Activated naive CD4-positive, alpha-beta T cell treated with anti-CD3 and anti-CD28 coated beads, Interleukin-2, amount 50 U/mL, for 24 hours (primary cell): ENCODE measurements at regions not wholly inside any gene's neighbourhood (a gene's known extent, or its start where the extent isn't known, plus 50 kb on each side); places are given as distances from the start of the nearest gene placed in this dataset.

Experiments
- H3K27ac Mint-ChIP-seq: one replicate; pipeline ENCODE4 v1.8.0; 2021; ENCODE audit warnings: mild to moderate bottlenecking, mixed read lengths
- H3K27me3 Mint-ChIP-seq: one replicate; pipeline ENCODE4 v1.8.0; 2021; ENCODE audit warnings: mixed read lengths
- H3K36me3 Mint-ChIP-seq: one replicate; pipeline ENCODE4 v1.8.0; 2021; ENCODE audit warnings: mixed read lengths
- H3K4me1 Mint-ChIP-seq: one replicate; pipeline ENCODE4 v1.8.0; 2021; ENCODE audit warnings: mixed read lengths
- H3K4me3 Mint-ChIP-seq: one replicate; pipeline ENCODE4 v1.8.0; 2021; ENCODE audit warnings: mild to moderate bottlenecking, mixed read lengths
- H3K9me3 Mint-ChIP-seq: one replicate; pipeline ENCODE4 v1.8.0; 2021; ENCODE audit warnings: mixed read lengths

GRCh38 chr1:4586611-4587160 is 67.7 kb upstream of the AJAP1 start:
- Mint-ChIP-seq H3K4me3 (no peak overlapping the region), H3K36me3 (no peaks in the 10 kb centered on the region), H3K27ac (no peak overlapping the region), H3K9me3 (no peaks in the 10 kb centered on the region), H3K4me1 (no peaks in the 10 kb centered on the region), H3K27me3 (peaks cover 34% of the 10 kb centered on the region)

- Mint-ChIP-seq H3K27ac (no peak overlapping the region), H3K4me1 (no peaks in the 10 kb centered on the region), H3K27me3 (peaks cover 33% of the 10 kb centered on the region), H3K36me3 (no peaks in the 10 kb centered on the region), H3K4me3 (no peak overlapping the region), H3K9me3 (no peaks in the 10 kb centered on the region)
These were observed 66.7 kb upstream of the AJAP1 start for GRCh38 chr1:4587721-4588120.

GRCh38 chr1:4590756-4591155 is 63.7 kb upstream of the AJAP1 start:
- Mint-ChIP-seq H3K9me3 (no peaks in the 10 kb centered on the region), H3K27me3 (peaks cover 13% of the 10 kb centered on the region), H3K4me1 (no peaks in the 10 kb centered on the region), H3K27ac (no peak overlapping the region), H3K36me3 (no peaks in the 10 kb centered on the region), H3K4me3 (no peak overlapping the region)

- Mint-ChIP-seq H3K27ac (no peak overlapping the region), H3K36me3 (no peaks in the 10 kb centered on the region), H3K4me1 (no peaks in the 10 kb centered on the region), H3K4me3 (no peak overlapping the region), H3K27me3 (peaks cover 6% of the 10 kb centered on the region), H3K9me3 (no peaks in the 10 kb centered on the region)
These were observed 62.5 kb upstream of the AJAP1 start for GRCh38 chr1:4591926-4592325.

- no peaks in the 10 kb centered on the region for H3K4me1 Mint-ChIP-seq
- H3K27ac Mint-ChIP-seq: no peak overlapping the region
- H3K4me3 Mint-ChIP-seq: no peak overlapping the region
These were observed 61.3 kb upstream of the AJAP1 start for GRCh38 chr1:4593106-4593505.

GRCh38 chr1:4594286-4594991 is 60.0 kb upstream of the AJAP1 start:
- no peaks in the 10 kb centered on the region for H3K27me3 Mint-ChIP-seq
- no peak overlapping the region for H3K4me3 Mint-ChIP-seq
- no peak overlapping the region for H3K27ac Mint-ChIP-seq
- no peaks in the 10 kb centered on the region for H3K4me1 Mint-ChIP-seq
- H3K9me3 Mint-ChIP-seq: no peaks in the 10 kb centered on the region
- H3K36me3 Mint-ChIP-seq: no peaks in the 10 kb centered on the region

More at GRCh38 chr1:4593106-4593505, 61.3 kb upstream of the AJAP1 start:
- Mint-ChIP-seq H3K9me3 (no peaks in the 10 kb centered on the region), H3K36me3 (no peaks in the 10 kb centered on the region), H3K27me3 (peaks cover under 1% of the 10 kb centered on the region)

- Mint-ChIP-seq H3K27ac (no peak overlapping the region), H3K4me1 (no peaks in the 10 kb centered on the region), H3K27me3 (no peaks in the 10 kb centered on the region), H3K9me3 (no peaks in the 10 kb centered on the region), H3K36me3 (no peaks in the 10 kb centered on the region), H3K4me3 (no peak overlapping the region)
These were observed 58.8 kb upstream of the AJAP1 start for GRCh38 chr1:4595341-4596225.

GRCh38 chr1:4596486-4596885 is 57.9 kb upstream of the AJAP1 start:
- Mint-ChIP-seq H3K27me3 (no peaks in the 10 kb centered on the region), H3K27ac (no peak overlapping the region), H3K36me3 (no peaks in the 10 kb centered on the region), H3K4me3 (no peak overlapping the region), H3K4me1 (no peaks in the 10 kb centered on the region), H3K9me3 (no peaks in the 10 kb centered on the region)

GRCh38 chr1:4597020-4597419 is 57.4 kb upstream of the AJAP1 start:
- Mint-ChIP-seq H3K4me3 (no peak overlapping the region), H3K27ac (no peak overlapping the region), H3K27me3 (no peaks in the 10 kb centered on the region), H3K9me3 (no peaks in the 10 kb centered on the region), H3K4me1 (no peaks in the 10 kb centered on the region), H3K36me3 (no peaks in the 10 kb centered on the region)

- Mint-ChIP-seq H3K27me3 (no peaks in the 10 kb centered on the region), H3K27ac (no peak overlapping the region), H3K9me3 (no peaks in the 10 kb centered on the region), H3K4me1 (no peaks in the 10 kb centered on the region), H3K4me3 (no peak overlapping the region), H3K36me3 (no peaks in the 10 kb centered on the region)
These were observed 55.8 kb upstream of the AJAP1 start for GRCh38 chr1:4598561-4598960.

- Mint-ChIP-seq H3K27me3 (no peaks in the 10 kb centered on the region), H3K9me3 (no peaks in the 10 kb centered on the region), H3K4me3 (no peak overlapping the region), H3K36me3 (no peaks in the 10 kb centered on the region), H3K4me1 (no peaks in the 10 kb centered on the region), H3K27ac (no peak overlapping the region)
These were observed 54.9 kb upstream of the AJAP1 start for GRCh38 chr1:4599521-4599920.

GRCh38 chr1:4599951-4600481 is 54.4 kb upstream of the AJAP1 start:
- Mint-ChIP-seq H3K4me1 (no peaks in the 10 kb centered on the region), H3K27me3 (no peaks in the 10 kb centered on the region), H3K9me3 (no peaks in the 10 kb centered on the region), H3K36me3 (no peaks in the 10 kb centered on the region), H3K27ac (no peak overlapping the region), H3K4me3 (no peak overlapping the region)

- Mint-ChIP-seq H3K36me3 (no peaks in the 10 kb centered on the region), H3K27ac (no peak overlapping the region), H3K27me3 (peaks cover 3% of the 10 kb centered on the region), H3K4me1 (no peaks in the 10 kb centered on the region), H3K4me3 (no peak overlapping the region), H3K9me3 (no peaks in the 10 kb centered on the region)
These were observed 53.6 kb upstream of the AJAP1 start for GRCh38 chr1:4600615-4601460.

GRCh38 chr1:4601941-4602340 is 52.5 kb upstream of the AJAP1 start:
- Mint-ChIP-seq H3K27me3 (peaks cover 8% of the 10 kb centered on the region), H3K27ac (no peak overlapping the region), H3K4me3 (no peak overlapping the region), H3K36me3 (no peaks in the 10 kb centered on the region), H3K9me3 (no peaks in the 10 kb centered on the region), H3K4me1 (no peaks in the 10 kb centered on the region)
